ENCODE measurements at regions not wholly inside any gene's neighbourhood (a gene's known extent, or its start where the extent isn't known, plus 50 kb on each side); places are given as distances from the start of the nearest gene placed in this dataset.

DNA sequence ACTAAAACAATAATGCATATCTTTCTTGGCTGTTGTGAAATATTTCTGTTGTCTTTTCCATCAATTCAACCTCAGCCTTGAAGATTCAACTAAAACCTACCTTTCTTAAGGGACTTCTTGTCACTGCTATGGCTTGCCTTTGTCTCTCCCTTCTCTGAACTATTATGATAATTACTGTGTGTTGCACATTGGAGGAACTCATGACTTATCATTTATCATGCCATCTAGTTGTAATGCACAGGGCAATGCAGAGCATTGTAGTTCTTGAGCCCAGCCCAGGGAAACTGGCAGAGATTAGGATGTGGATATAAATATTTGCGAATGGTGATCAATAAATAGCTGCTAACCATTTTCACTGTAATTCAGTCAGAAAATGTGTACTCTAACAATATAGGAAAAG lies 427.1 kb upstream of the FRG2C start:
- TF ChIP-seq, protein P1, sequence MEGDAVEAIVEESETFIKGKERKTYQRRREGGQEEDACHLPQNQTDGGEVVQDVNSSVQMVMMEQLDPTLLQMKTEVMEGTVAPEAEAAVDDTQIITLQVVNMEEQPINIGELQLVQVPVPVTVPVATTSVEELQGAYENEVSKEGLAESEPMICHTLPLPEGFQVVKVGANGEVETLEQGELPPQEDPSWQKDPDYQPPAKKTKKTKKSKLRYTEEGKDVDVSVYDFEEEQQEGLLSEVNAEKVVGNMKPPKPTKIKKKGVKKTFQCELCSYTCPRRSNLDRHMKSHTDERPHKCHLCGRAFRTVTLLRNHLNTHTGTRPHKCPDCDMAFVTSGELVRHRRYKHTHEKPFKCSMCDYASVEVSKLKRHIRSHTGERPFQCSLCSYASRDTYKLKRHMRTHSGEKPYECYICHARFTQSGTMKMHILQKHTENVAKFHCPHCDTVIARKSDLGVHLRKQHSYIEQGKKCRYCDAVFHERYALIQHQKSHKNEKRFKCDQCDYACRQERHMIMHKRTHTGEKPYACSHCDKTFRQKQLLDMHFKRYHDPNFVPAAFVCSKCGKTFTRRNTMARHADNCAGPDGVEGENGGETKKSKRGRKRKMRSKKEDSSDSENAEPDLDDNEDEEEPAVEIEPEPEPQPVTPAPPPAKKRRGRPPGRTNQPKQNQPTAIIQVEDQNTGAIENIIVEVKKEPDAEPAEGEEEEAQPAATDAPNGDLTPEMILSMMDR (IDR thresholded peaks at IDR 0.05 in 4 of 5, conservative IDR thresholded peaks at IDR 0.05 in 1 of 5), result no peak
- no peak for TF ChIP-seq POLR2A (IDR thresholded peaks at IDR 0.05)
